RWPE2 (cell line): ENCODE measurements at regions not wholly inside any gene's neighbourhood (a gene's known extent, or its start where the extent isn't known, plus 50 kb on each side); places are given as distances from the start of the nearest gene placed in this dataset.

Source experiments
- ATAC-seq: fragments of 200-7000 bp; cut with Tn5 transposase; 3 replicates; pipeline ENCODE4 v1.9.1; 2021; ENCODE audit warnings: low read depth
- DNase-seq: peaks from one replicate; pipeline ENCODE4 v3.0.0-alpha.2; 2020; ENCODE audit warnings: low spot score
- H3K27ac ChIP-seq: fragments of 450-650 bp; 2 replicates; pipeline ENCODE4 v1.5.1; 2017; ENCODE audit warnings: mild to moderate bottlenecking; ENCODE audit not compliant: poor library complexity, severe bottlenecking
- H3K27me3 ChIP-seq: fragments of 250-450 bp; sonication (Bioruptor Pico); 2 replicates; pipeline ENCODE4 v1.5.1; 2021; ENCODE audit warnings: mild to moderate bottlenecking, moderate library complexity; ENCODE audit not compliant: insufficient read depth, poor library complexity, severe bottlenecking
- H3K36me3 ChIP-seq: fragments of 250-450 bp; sonication (Bioruptor Pico); 2 replicates; pipeline ENCODE4 v1.5.1; 2020; ENCODE audit warnings: low read depth, mild to moderate bottlenecking, moderate library complexity
- H3K4me1 ChIP-seq: fragments of 250-450 bp; sonication (Bioruptor Pico); 2 replicates; pipeline ENCODE4 v1.5.1; 2021; ENCODE audit warnings: mild to moderate bottlenecking, moderate library complexity; ENCODE audit not compliant: insufficient read depth, poor library complexity, severe bottlenecking
- H3K4me3 ChIP-seq: fragments of 250-450 bp; sonication (Bioruptor Pico); 2 replicates; pipeline ENCODE4 v1.5.1; 2021; ENCODE audit warnings: mild to moderate bottlenecking, moderate library complexity; ENCODE audit not compliant: severe bottlenecking
- H3K9me3 ChIP-seq: fragments of 250-450 bp; sonication (Bioruptor Pico); 2 replicates; pipeline ENCODE4 v1.5.1; 2021; ENCODE audit warnings: mild to moderate bottlenecking, moderate library complexity; ENCODE audit not compliant: severe bottlenecking
- TF ChIP-seq, protein P1 (sequence below): fragments of 450-650 bp; IDR thresholded peaks from one replicate; pipeline ENCODE4 v1.5.1; 2017; ENCODE audit warnings: mild to moderate bottlenecking, moderate library complexity; ENCODE audit not compliant: poor library complexity, severe bottlenecking

DNA sequence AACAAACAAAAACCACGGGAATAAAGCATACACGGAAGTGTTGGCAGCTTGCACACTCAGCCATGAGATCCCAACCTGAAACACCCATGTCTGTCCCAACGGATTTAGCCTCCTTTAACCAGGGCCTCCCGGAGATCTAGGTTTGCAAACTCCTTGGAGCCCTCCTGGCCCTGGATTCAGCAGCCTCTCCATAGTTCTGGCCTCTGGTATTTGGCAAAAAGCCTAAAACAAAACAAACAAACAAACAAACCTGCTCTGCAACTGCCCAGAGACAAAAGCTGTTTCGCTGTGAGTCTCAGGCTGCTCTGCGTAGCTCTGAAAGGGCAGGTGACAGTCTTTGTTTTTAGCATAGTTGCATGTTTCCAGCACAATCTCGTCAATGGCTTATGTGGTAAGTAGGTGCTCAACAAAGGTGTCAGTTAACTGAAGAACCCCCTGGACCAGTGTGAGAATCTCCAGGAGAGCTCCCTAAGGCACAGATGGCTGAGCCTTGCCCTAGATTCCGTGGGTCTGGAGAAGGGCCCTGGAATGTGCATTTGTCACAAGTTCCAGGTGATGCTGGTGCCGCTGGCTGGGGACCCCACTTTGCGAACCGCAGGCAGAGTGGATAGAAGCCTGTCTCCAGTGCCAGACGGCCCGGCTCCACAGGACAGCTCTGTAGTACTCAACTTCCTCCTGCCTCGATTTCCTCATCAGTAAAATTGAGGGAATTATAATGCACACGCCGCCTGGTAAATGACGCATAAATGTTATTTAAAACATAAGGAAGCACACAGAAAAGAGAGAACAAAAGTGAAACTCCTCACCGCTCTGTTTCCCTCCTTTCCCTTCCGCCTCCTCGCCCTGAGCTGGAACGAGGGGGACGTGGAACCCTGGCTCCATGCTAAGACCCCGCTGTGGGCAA is 86.2 kb downstream of the RIPK4 start:
- no peak overlapping the region for H3K4me3 ChIP-seq
- peaks cover 59% of the 10 kb centered on the region for H3K4me1 ChIP-seq

GRCh38 chr21:41678924-41679318 is 87.9 kb downstream of the RIPK4 start:
- Histone ChIP-seq H3K27ac (peak overlapping the region; percentile 98), H3K9me3 (no peaks in the 10 kb centered on the region), H3K4me3 (no peak overlapping the region), H3K36me3 (no peaks in the 10 kb centered on the region), H3K27me3 (no peaks in the 10 kb centered on the region), H3K4me1 (peaks cover 43% of the 10 kb centered on the region)
- TF ChIP-seq, protein P1, sequence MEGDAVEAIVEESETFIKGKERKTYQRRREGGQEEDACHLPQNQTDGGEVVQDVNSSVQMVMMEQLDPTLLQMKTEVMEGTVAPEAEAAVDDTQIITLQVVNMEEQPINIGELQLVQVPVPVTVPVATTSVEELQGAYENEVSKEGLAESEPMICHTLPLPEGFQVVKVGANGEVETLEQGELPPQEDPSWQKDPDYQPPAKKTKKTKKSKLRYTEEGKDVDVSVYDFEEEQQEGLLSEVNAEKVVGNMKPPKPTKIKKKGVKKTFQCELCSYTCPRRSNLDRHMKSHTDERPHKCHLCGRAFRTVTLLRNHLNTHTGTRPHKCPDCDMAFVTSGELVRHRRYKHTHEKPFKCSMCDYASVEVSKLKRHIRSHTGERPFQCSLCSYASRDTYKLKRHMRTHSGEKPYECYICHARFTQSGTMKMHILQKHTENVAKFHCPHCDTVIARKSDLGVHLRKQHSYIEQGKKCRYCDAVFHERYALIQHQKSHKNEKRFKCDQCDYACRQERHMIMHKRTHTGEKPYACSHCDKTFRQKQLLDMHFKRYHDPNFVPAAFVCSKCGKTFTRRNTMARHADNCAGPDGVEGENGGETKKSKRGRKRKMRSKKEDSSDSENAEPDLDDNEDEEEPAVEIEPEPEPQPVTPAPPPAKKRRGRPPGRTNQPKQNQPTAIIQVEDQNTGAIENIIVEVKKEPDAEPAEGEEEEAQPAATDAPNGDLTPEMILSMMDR = no peak
- ATAC-seq (peak; percentile 76), DNase-seq (peak; percentile 99)

More for the DNA sequence above, 86.2 kb downstream of the RIPK4 start:
- peak overlapping the region; percentile 98 for H3K27ac ChIP-seq
- H3K9me3 ChIP-seq = no peaks in the 10 kb centered on the region
- ATAC-seq = no peak
- no peak for DNase-seq
- TF ChIP-seq, protein P1 = no peak
- no peaks in the 10 kb centered on the region for H3K36me3 ChIP-seq
- no peaks in the 10 kb centered on the region for H3K27me3 ChIP-seq

DNA sequence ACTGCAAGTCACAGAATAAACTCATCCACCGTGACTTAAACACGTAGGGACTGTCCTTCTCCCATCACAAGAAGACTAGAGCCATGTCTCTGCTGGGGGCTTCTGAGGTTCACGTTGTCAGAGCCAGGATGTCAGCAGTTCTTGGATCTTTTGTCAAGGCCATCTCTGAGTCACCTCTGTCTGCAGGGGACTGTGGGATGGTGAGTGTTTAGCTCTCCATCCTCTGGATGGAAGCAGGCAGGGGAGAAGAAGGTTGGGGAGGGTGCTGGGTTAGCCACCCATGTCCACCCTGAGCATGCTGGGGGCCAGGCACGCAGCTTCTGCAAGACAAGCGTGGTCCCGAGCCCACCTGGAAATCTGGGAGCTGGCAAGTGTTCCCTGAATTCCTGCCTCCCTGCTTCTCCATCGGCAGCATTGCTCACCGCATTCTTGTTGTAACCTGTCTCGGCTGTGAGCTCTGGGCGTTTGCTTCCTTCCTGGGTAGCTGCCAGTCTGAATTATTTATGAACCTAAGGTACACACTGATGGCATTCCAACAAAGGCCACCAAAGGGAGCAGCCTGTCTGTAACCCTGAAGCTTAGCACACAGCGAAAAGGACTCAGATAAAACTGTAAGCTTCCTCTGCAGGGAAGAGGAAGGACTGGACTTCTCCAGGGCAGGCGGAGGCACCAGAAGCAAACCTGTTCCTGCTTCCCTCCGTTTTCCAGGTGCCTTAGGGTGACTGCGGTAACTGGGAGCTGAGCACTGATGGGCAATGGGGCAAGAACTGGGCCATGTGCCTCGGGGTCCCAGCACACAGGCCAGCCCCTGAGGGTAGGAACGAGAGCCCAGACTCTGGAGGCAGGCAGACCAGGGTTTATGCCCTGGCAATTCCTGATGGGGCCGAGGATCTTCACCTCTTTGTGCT is 88.6 kb downstream of the RIPK4 start:
- peaks cover 42% of the 10 kb centered on the region for H3K4me1 ChIP-seq
- peak; percentile 91 for DNase-seq
- no peak overlapping the region for H3K4me3 ChIP-seq
- no peaks in the 10 kb centered on the region for H3K36me3 ChIP-seq
- no peaks in the 10 kb centered on the region for H3K9me3 ChIP-seq
- TF ChIP-seq, protein P1 = no peak
- no peaks in the 10 kb centered on the region for H3K27me3 ChIP-seq
- peak; percentile 70 for ATAC-seq
- peak overlapping the region; percentile 98 for H3K27ac ChIP-seq

DNA sequence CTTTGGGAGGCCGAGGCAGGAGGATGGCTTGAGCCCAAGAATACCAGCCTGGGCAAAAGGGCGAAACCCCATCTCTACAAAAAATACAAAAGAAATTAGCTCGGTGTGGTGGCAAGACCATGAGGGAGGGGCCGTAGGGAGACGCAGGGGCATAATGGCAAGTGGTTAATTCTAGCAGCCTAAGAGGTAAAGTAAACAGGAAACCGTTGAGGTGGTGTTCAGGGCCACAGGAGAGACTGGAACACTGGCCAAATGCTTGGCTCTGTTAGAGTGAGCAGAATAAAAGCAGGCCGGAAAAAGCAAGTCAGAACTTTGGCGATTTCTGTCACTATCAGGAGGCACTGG is 89.2 kb downstream of the RIPK4 start:
- no peaks in the 10 kb centered on the region for H3K36me3 ChIP-seq
- no peaks in the 10 kb centered on the region for H3K27me3 ChIP-seq
- H3K27ac ChIP-seq = peak overlapping the region; percentile 98
- H3K4me1 ChIP-seq = peaks cover 36% of the 10 kb centered on the region
- TF ChIP-seq, protein P1 = no peak
- DNase-seq (no peak), ATAC-seq (no peak)
- H3K9me3 ChIP-seq = no peaks in the 10 kb centered on the region
- no peak overlapping the region for H3K4me3 ChIP-seq
